Naive thymus-derived CD8-positive, alpha-beta T cell (primary cell): ENCODE measurements at regions not wholly inside any gene's neighbourhood (a gene's known extent, or its start where the extent isn't known, plus 50 kb on each side); places are given as distances from the start of the nearest gene placed in this dataset.

Experiments used
- ATAC-seq, 2 donors: fragments of 150-1000 bp; cut with Tn5 transposase in 1 of 2; sonication (Bioruptor Pico), chemical (Tn5 transposase) in 1 of 2; 1 replicate in 1 of 2; 2 replicates in 1 of 2; pipeline ENCODE4 v1.10.0; 2021; ENCODE audit warnings: mild to moderate bottlenecking in 2 of 2, moderate library complexity in 2 of 2
- POLR2A ChIA-PET: fragments of 350-600 bp; sonication (Branson Sonifier 250); formaldehyde crosslinking; loops from one replicate; lab custom pipeline; 2021; ENCODE audit warnings: antibody characterized with exemption; lab: Charles Lee
- DNase-seq, 10 donors: peaks; one replicate each; pipeline versions ENCODE4 v3.0.0 to v3.0.0-alpha.2; 2020 to 2022
- H3K27ac Mint-ChIP-seq, 10 donors: one replicate each; pipeline ENCODE4 v1.8.0; 2020 to 2022; ENCODE audit warnings: mild to moderate bottlenecking in 10 of 10, mixed read lengths in 10 of 10, moderate library complexity in 4 of 10, inconsistent platforms in 1 of 10
- H3K27me3 Mint-ChIP-seq, 5 donors: one replicate each; pipeline ENCODE4 v1.8.0; 2021 to 2022; ENCODE audit warnings: mixed read lengths in 5 of 5
- H3K36me3 Mint-ChIP-seq, 3 donors: one replicate each; pipeline ENCODE4 v1.8.0; 2020 to 2022; ENCODE audit warnings: mixed read lengths in 3 of 3, mild to moderate bottlenecking in 2 of 3, inconsistent platforms in 1 of 3
- H3K4me1 Mint-ChIP-seq, 4 donors: one replicate each; pipeline ENCODE4 v1.8.0; 2021 to 2022; ENCODE audit warnings: mixed read lengths in 4 of 4
- H3K4me3 Mint-ChIP-seq, 10 donors: one replicate each; pipeline ENCODE4 v1.8.0; 2020 to 2022; ENCODE audit warnings: mild to moderate bottlenecking in 10 of 10, mixed read lengths in 10 of 10, moderate library complexity in 6 of 10, inconsistent platforms in 1 of 10
- H3K9me3 Mint-ChIP-seq, 9 donors: one replicate each; pipeline ENCODE4 v1.8.0; 2020 to 2022; ENCODE audit warnings: mixed read lengths in 9 of 9, mild to moderate bottlenecking in 3 of 9, inconsistent platforms in 1 of 9, moderate library complexity in 1 of 9

DNA sequence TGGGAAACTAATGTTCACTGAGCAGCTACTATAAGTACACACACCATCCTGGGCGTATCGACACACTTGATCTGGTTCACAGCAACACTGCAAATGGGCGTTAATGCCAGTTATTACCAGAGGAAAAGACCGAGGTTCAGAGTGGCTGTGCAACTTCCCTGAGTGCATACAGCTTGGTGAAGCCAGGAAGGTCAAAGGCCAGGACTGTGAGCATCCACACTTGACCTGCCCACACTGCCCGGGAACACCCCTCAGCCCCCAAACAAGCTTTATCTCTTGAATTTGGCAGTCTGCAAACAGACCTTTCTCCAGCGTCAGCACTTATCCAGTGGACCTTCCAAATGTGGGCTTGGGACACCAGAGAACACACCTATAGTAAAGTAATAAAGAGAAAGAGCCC is 312.6 kb downstream of the BCL11B start:
- POLR2A ChIA-PET: interaction anchor here (0.7 kb wide), 1 partner anchor 41 kb away, joined by 3 read pairs; no protein-coding TSS in a partner anchor
- DNase-seq (no peak), ATAC-seq (no peak)
- H3K36me3 Mint-ChIP-seq: no peaks in the 10 kb centered on the region
- no peaks in the 10 kb centered on the region for H3K27me3 Mint-ChIP-seq
- no peaks in the 10 kb centered on the region for H3K9me3 Mint-ChIP-seq
- peak overlapping the region in 7 of 10 donors; percentile 46 to 93 (median 60) for H3K27ac Mint-ChIP-seq
- H3K4me3 Mint-ChIP-seq: peak overlapping the region in 4 of 10 donors; percentile 10 to 75 (median 37)
- H3K4me1 Mint-ChIP-seq: peaks cover 28 to 60% (median 47%) of the 10 kb centered on the region in 4 donors

DNA sequence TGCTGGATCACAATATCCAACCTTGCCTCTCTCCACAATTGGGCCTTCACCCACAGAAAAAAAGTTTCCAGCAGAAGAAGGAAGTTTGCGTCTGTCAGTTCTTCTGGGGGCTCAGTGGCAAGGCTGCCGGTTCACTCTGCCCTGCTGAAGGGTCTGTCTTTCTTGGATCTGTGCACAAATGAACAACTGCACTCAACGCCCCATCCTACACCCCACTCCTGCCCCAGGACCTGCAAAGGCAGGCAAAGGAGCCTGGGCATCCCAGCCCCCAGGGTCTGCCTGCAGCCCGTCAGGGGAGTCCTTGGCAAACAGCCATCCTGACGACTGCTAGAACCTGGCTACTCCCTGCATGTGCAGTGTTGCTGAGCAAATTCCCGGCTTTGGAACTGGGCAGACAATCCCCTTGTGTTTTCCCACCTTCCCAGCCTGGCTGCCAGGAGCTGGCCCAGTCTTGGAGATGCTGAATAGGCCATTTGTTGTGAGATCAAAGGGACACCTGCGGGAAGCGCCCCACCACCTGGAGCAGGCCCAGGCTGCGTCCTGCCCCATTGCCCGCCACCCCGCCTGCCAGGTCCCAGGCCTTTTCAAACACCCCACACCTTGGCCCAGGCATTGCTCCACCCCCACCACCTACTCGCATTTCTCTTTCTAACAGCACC is 311.9 kb downstream of the BCL11B start:
- H3K27ac Mint-ChIP-seq: peak overlapping the region; percentile 15 to 93 (median 59)
- DNase-seq: peak in 1 of 10 donors; percentile 18
- peak overlapping the region in 6 of 10 donors; percentile 10 to 75 (median 42) for H3K4me3 Mint-ChIP-seq
- POLR2A ChIA-PET: interaction anchor here (0.7 kb wide), 1 partner anchor 42 kb away, joined by 3 read pairs; no protein-coding TSS in a partner anchor
- ATAC-seq: peak; percentile 29 to 51
- no peaks in the 10 kb centered on the region for H3K36me3 Mint-ChIP-seq
- no peaks in the 10 kb centered on the region for H3K9me3 Mint-ChIP-seq
- no peaks in the 10 kb centered on the region for H3K27me3 Mint-ChIP-seq
- H3K4me1 Mint-ChIP-seq: peaks cover 35 to 65% (median 53%) of the 10 kb centered on the region in 4 donors

DNA sequence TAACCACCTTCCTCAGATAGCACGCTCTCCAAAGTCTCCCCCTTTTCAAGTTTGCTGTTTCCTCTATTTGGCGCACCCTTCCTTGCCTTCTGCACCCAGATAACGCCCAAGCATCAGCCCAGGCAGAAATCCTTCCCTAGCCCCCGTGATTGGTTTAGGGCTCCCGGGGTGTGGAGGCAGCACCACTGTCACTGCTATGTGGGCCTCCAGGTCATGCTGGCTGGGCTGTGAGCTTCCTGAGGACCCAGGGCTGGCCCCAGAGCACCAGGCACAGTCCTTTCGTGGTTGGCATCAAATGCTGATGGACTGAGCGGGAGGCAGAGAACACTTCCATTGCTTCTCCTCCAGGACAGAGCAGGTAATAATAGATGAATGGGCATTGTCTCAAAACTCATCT is 311.4 kb downstream of the BCL11B start:
- no peaks in the 10 kb centered on the region for H3K36me3 Mint-ChIP-seq
- ATAC-seq: peak in 1 of 2 donors; percentile 19
- no peaks in the 10 kb centered on the region for H3K27me3 Mint-ChIP-seq

DNA sequence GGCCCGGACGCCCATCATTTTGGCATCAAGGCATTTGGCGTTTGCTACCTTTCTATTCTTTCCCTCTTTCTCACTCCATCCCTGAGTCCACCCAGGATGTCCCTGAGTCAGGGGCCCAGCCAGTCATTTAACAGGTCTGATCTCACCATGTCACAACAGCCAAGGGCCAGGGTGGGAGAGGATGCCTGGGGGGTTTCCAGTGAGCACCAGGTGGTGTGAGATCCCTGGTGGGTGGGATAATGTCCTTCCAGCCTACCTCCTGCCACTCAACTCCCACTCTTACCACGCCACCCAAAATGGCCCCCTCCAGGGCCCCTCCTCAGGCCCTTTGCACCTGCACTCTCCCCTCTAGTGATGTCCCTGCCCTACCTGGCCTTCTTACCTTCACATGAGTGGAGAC is 310.8 kb downstream of the BCL11B start:
- Mint-ChIP-seq H3K4me3 (peak overlapping the region in 1 of 10 donors; percentile 45), H3K27me3 (no peaks in the 10 kb centered on the region), H3K4me1 (peaks cover 37 to 71% (median 62%) of the 10 kb centered on the region in 4 donors), H3K36me3 (no peaks in the 10 kb centered on the region), H3K9me3 (no peaks in the 10 kb centered on the region), H3K27ac (peak overlapping the region in 5 of 10 donors; percentile 15 to 93 (median 46))
- DNase-seq (no peak), ATAC-seq (no peak)
- POLR2A ChIA-PET: interaction anchor here (0.6 to 1.0 kb wide), 2 partner anchors 18 to 257 kb away, joined by 3 to 4 read pairs; no protein-coding TSS in a partner anchor

More for the DNA sequence above, 311.4 kb downstream of the BCL11B start:
- Mint-ChIP-seq H3K4me1 (peaks cover 40 to 70% (median 59%) of the 10 kb centered on the region in 4 donors), H3K9me3 (no peaks in the 10 kb centered on the region), H3K4me3 (peak overlapping the region in 4 of 10 donors; percentile 2 to 62 (median 50)), H3K27ac (peak overlapping the region in 8 of 10 donors; percentile 11 to 93 (median 50))
- no peak for DNase-seq
- POLR2A ChIA-PET: no interaction called here

DNA sequence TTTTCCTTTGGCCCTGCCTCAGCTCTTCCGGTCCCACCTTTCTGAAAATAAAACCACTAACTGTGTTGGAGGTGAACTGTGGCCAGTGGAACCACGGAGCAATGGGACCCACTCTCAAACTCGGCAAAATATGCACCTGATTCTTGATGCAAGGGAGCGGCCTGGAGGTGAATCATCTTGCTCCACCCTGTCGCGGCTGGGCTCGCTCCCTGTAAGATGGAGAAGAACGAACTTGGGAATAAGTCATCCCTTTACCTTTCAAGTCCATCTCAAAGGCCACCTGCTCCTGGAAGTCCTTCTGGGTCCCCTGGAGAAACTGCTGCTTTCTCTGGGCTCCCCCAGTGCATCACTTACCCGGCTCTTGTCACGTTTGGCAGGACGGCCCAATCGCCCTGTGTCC is 309.9 kb downstream of the BCL11B start:
- H3K4me3 Mint-ChIP-seq: peak overlapping the region in 2 of 10 donors; percentile 7 to 10
- H3K36me3 Mint-ChIP-seq: no peaks in the 10 kb centered on the region
- DNase-seq (no peak), ATAC-seq (no peak)
- POLR2A ChIA-PET: interaction anchor here (1.0 kb wide), 1 partner anchor 19 kb away, joined by 3 read pairs; no protein-coding TSS in a partner anchor
- H3K27ac Mint-ChIP-seq: peak overlapping the region in 6 of 10 donors; percentile 43 to 93 (median 51)
- H3K27me3 Mint-ChIP-seq: no peaks in the 10 kb centered on the region
- peaks cover 39 to 76% (median 64%) of the 10 kb centered on the region in 4 donors for H3K4me1 Mint-ChIP-seq
- peaks cover 0 to 2% (median 0%) of the 10 kb centered on the region in 9 donors for H3K9me3 Mint-ChIP-seq

DNA sequence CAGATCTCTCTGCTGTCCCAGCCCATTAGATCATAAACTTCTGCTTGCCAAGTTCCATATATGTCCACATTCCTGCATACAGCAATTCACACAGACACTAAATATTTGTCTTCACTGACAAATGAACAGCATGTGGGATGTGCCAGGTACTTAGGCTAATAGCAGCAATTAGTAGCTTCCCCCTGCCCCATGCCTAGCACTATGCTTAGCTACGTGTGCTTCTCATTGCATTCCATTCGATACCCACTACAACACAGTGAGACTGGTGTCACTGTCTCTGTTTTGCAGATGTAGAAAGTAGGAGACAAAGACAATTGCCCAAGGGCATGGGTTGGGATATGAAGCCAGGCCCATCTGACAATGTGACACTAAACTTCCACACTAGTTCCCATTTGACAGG is 308.4 kb downstream of the BCL11B start:
- DNase-seq: no peak
- Mint-ChIP-seq H3K27ac (peak overlapping the region in 7 of 10 donors; percentile 8 to 90 (median 55)), H3K4me3 (peak overlapping the region in 6 of 10 donors; percentile 48 to 92 (median 74)), H3K9me3 (peaks cover 0 to 2% (median 0%) of the 10 kb centered on the region in 9 donors), H3K4me1 (peaks cover 40 to 87% (median 65%) of the 10 kb centered on the region in 4 donors), H3K27me3 (no peaks in the 10 kb centered on the region), H3K36me3 (no peaks in the 10 kb centered on the region)
- no peak for ATAC-seq
- POLR2A ChIA-PET: no interaction called here

DNA sequence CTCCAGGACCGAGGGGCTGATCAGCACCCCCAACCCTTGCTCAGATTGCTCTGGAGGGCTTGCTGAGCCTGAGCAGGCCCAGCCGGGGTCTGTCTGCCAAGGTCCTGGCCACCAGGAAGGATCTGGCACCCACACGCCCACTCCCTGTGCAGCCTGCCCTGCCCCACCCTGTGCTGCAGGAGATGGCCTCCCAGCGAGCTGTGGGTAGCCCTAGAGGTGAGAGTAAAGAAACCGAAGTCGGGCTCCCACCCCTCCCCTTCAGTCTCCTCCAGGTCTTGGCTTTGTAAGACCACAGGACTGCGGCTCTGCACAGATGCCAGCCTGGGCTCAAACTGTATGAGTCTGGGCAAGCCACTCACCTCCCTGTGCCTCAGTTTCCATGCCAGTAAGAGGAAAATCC is 307.8 kb downstream of the BCL11B start:
- ATAC-seq: peak; percentile 80 to 81
- peaks cover 0 to 2% (median 0%) of the 10 kb centered on the region in 9 donors for H3K9me3 Mint-ChIP-seq
- H3K36me3 Mint-ChIP-seq: no peaks in the 10 kb centered on the region
- H3K27ac Mint-ChIP-seq: peak overlapping the region in 9 of 10 donors; percentile 5 to 98 (median 80)
- H3K4me3 Mint-ChIP-seq: peak overlapping the region in 9 of 10 donors; percentile 19 to 92 (median 74)
- H3K4me1 Mint-ChIP-seq: peaks cover 40 to 89% (median 65%) of the 10 kb centered on the region in 4 donors
- DNase-seq: peak in 5 of 10 donors; percentile 12 to 35 (median 28)
- no peaks in the 10 kb centered on the region for H3K27me3 Mint-ChIP-seq
- POLR2A ChIA-PET: no interaction called here

DNA sequence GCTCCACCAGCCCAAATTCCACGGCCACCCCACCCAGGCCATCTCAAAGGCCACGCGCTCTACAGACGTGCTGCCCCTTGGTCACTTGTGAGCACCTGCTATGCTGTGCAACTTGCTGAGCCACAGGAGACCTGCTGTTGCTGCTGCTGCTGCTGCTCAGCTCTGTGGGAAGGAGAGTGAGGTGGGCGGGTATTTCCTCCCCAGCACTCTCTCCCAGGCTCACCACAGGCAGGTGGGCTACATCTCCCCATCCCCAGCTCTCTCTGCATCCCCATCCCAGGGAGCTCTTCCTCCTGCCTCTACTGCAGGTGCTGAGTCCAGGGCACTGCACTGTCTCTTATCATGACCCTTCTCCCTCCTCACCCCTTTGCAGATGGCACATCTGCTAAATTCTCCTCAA is 306.9 kb downstream of the BCL11B start:
- Mint-ChIP-seq H3K36me3 (no peaks in the 10 kb centered on the region), H3K9me3 (peaks cover 0 to 2% (median 0%) of the 10 kb centered on the region in 9 donors), H3K4me3 (peak overlapping the region; percentile 20 to 92 (median 74)), H3K27me3 (no peaks in the 10 kb centered on the region), H3K27ac (peak overlapping the region; percentile 58 to 98 (median 81)), H3K4me1 (peaks cover 37 to 80% (median 58%) of the 10 kb centered on the region in 4 donors)
- DNase-seq (peak in 1 of 10 donors; percentile 18), ATAC-seq (peak; percentile 45)
- POLR2A ChIA-PET: no interaction called here

DNA sequence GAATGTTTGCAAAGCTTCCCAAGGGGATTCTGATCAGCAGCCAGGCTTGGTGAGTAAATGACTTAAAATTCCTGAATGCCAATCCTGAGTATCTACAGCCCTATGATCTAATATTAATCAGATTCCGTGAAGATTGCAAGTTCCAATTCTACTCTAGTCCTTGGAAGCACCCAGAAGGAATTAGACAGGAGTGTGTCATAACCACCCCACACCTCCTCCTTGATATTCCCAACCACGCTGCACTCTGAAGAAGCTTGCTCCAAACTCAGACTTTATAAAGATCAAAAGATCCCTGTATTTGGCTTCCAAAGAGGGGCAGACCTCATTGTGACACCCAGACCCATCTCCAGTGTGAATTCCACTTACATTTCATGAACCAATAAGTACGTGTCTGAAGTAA is 306.0 kb downstream of the BCL11B start:
- Mint-ChIP-seq H3K27me3 (no peaks in the 10 kb centered on the region), H3K4me3 (peak overlapping the region in 2 of 10 donors; percentile 10 to 88), H3K4me1 (peaks cover 30 to 71% (median 49%) of the 10 kb centered on the region in 4 donors), H3K9me3 (peaks cover 0 to 2% (median 0%) of the 10 kb centered on the region in 9 donors), H3K27ac (peak overlapping the region in 1 of 10 donors; percentile 98), H3K36me3 (no peaks in the 10 kb centered on the region)
- no peak for DNase-seq
- POLR2A ChIA-PET: interaction anchor here (0.6 kb wide), 1 partner anchor 186 kb away, joined by 3 read pairs; no protein-coding TSS in a partner anchor
- no peak for ATAC-seq

DNA sequence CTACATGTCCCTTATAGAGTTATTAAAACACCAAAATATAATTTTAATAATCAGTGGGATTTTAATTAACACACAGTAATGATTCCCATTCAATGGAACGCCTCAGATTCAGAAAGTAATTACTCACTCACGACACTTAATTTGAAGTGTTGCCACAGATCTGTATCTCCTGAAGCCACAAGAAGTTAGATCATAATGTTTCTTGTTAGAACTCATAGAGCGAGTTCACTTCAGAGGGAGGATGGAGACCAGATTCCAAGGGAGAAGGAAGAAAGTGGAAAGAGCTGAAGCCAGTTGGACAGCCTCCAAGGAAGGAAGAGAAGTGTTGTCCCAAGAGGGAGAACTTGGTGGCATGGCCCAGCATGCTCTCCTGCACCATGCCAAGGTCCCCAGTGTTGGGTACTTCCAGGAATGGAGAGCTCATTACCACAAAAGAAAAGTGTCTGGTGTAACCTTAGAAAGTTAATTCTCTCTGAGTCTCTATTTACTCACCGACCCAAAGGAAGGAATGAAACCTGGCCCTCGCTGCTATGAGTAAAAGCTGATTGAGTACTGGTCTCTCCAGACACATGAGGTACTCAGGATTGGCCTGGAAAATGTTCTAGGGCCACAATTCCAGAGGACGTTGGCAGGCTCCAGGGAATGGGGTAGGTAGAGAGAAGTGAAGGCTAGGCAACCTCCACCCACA is 305.4 kb downstream of the BCL11B start:
- H3K4me3 Mint-ChIP-seq: no peak overlapping the region
- ATAC-seq: no peak

DNA sequence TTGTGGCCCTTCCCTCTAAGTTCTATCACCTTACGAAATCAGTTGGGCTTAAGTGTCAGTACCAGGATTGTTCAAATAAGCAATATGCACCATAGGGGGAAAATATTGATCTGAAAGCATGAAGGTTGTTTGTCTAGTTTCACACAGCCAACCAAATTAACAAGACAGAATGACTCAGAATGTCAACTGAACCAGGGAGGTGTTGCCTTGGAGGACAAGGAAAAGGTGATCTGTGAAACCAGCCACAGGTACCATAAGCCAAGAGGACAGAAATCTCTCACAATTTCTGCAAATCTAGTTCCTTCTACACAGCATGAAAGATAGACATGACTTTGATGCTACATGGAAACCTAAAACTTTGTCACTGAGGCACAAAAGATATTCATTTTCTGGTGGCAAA is 297.9 kb downstream of the BCL11B start:
- H3K27me3 Mint-ChIP-seq: no peaks in the 10 kb centered on the region
- DNase-seq: no peak
- POLR2A ChIA-PET: no interaction called here
- H3K9me3 Mint-ChIP-seq: peaks cover 0 to 14% (median 9%) of the 10 kb centered on the region in 9 donors
- peak overlapping the region in 1 of 10 donors; percentile 34 for H3K27ac Mint-ChIP-seq
- peaks cover 0 to 5% (median under 1%) of the 10 kb centered on the region in 4 donors for H3K4me1 Mint-ChIP-seq
- H3K4me3 Mint-ChIP-seq: no peak overlapping the region
- peaks cover 0 to 12% (median 9%) of the 10 kb centered on the region in 3 donors for H3K36me3 Mint-ChIP-seq
- no peak for ATAC-seq

More for the DNA sequence above, 305.4 kb downstream of the BCL11B start:
- no peak for DNase-seq
- Mint-ChIP-seq H3K27ac (peak overlapping the region in 7 of 10 donors; percentile 7 to 89 (median 66)), H3K4me1 (peaks cover 26 to 65% (median 45%) of the 10 kb centered on the region in 4 donors), H3K36me3 (no peaks in the 10 kb centered on the region), H3K27me3 (no peaks in the 10 kb centered on the region), H3K9me3 (peaks cover 0 to 2% (median 0%) of the 10 kb centered on the region in 9 donors)
- POLR2A ChIA-PET: interaction anchor here (0.6 kb wide), 1 partner anchor 186 kb away, joined by 3 read pairs; no protein-coding TSS in a partner anchor

DNA sequence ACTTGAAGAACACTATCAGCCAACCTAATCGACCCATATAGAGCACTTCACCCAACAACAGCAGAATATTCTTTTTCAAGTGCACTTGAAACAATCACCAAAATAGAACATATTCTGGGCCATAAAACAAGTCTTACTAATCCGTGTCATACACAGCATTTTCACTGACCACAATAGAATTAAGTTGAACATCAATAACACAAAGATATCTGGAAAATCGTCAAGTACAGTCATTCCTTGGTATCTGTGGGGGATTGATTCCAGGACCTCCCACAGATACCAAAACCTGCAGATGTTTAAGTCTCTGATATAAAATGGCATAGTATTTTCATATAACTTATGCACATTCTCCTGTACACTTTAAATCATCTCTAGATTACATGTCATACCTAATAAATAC is 295.7 kb downstream of the BCL11B start:
- Mint-ChIP-seq H3K27me3 (no peaks in the 10 kb centered on the region), H3K4me3 (no peak overlapping the region), H3K27ac (no peak overlapping the region), H3K4me1 (peaks cover 0 to 5% (median under 1%) of the 10 kb centered on the region in 4 donors), H3K36me3 (peaks cover 0 to 15% (median 9%) of the 10 kb centered on the region in 3 donors), H3K9me3 (peaks cover 3 to 25% (median 12%) of the 10 kb centered on the region in 9 donors)
- ATAC-seq (no peak), DNase-seq (no peak)
- POLR2A ChIA-PET: no interaction called here
